Left ventricle myocardium inferior (tissue), 1 donor: ENCODE measurements at regions not wholly inside any gene's neighbourhood (a gene's known extent, or its start where the extent isn't known, plus 50 kb on each side); places are given as distances from the start of the nearest gene placed in this dataset.

Source experiments
- DNase-seq: peaks from one replicate; pipeline ENCODE4 v3.0.0-alpha.2; 2020
- H3K27ac ChIP-seq: fragments of 200-600 bp; replicated peaks from 2 replicates; pipeline ENCODE4 v1.8.0; 2021
- H3K27me3 ChIP-seq: fragments of 200-600 bp; 2 replicates; pipeline ENCODE4 v1.8.0; 2021; ENCODE audit warnings: low read depth
- H3K36me3 ChIP-seq: fragments of 200-600 bp; 2 replicates; pipeline ENCODE4 v1.8.0; 2021
- H3K4me1 ChIP-seq: fragments of 200-600 bp; 2 replicates; pipeline ENCODE4 v1.8.0; 2021
- H3K4me3 ChIP-seq: fragments of 200-600 bp; 2 replicates; pipeline ENCODE4 v1.8.0; 2021; ENCODE audit warnings: mild to moderate bottlenecking, moderate library complexity
- H3K9me3 ChIP-seq: fragments of 200-600 bp; replicated peaks from 2 replicates; pipeline ENCODE4 v1.8.0; 2021
- intact Hi-C: fragments of 100-400 bp; cut with micrococcal nuclease; formaldehyde crosslinking; loops from one replicate; pipeline ENCODE4 v1.11.0; 2022
- TF ChIP-seq, protein P1 (sequence below): fragments of 200-600 bp; IDR thresholded peaks from 2 replicates; pipeline ENCODE4 v1.8.0; 2021; ENCODE audit warnings: antibody characterized with exemption, mild to moderate bottlenecking, borderline replicate concordance
- donor health status: DM: no; HTN: yes; CAD: no; lungs with severe emphysema.

- intact Hi-C loops = no loop called here
- DNase-seq = no peak
- H3K27ac ChIP-seq = no peak overlapping the region
- H3K4me3 ChIP-seq = no peak overlapping the region
- TF ChIP-seq, protein P1, sequence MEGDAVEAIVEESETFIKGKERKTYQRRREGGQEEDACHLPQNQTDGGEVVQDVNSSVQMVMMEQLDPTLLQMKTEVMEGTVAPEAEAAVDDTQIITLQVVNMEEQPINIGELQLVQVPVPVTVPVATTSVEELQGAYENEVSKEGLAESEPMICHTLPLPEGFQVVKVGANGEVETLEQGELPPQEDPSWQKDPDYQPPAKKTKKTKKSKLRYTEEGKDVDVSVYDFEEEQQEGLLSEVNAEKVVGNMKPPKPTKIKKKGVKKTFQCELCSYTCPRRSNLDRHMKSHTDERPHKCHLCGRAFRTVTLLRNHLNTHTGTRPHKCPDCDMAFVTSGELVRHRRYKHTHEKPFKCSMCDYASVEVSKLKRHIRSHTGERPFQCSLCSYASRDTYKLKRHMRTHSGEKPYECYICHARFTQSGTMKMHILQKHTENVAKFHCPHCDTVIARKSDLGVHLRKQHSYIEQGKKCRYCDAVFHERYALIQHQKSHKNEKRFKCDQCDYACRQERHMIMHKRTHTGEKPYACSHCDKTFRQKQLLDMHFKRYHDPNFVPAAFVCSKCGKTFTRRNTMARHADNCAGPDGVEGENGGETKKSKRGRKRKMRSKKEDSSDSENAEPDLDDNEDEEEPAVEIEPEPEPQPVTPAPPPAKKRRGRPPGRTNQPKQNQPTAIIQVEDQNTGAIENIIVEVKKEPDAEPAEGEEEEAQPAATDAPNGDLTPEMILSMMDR = no peak
- H3K4me1 ChIP-seq = no peaks in the 10 kb centered on the region
- H3K36me3 ChIP-seq = no peaks in the 10 kb centered on the region
- H3K9me3 ChIP-seq = no peaks in the 10 kb centered on the region
- no peaks in the 10 kb centered on the region for H3K27me3 ChIP-seq
Observed at GRCh38 chrX:97787849-97788248, 904.1 kb downstream of the RPA4 start.

GRCh38 chrX:97790850-97791249, 907.1 kb downstream of the RPA4 start:
- Histone ChIP-seq H3K27ac (no peak overlapping the region), H3K9me3 (no peaks in the 10 kb centered on the region), H3K4me1 (no peaks in the 10 kb centered on the region), H3K36me3 (no peaks in the 10 kb centered on the region), H3K4me3 (no peak overlapping the region), H3K27me3 (no peaks in the 10 kb centered on the region)
- DNase-seq = no peak
- intact Hi-C loops = no loop called here
- TF ChIP-seq, protein P1 = no peak

- no peaks in the 10 kb centered on the region for H3K4me1 ChIP-seq
- no peak for DNase-seq
- no peak overlapping the region for H3K4me3 ChIP-seq
- H3K9me3 ChIP-seq = no peaks in the 10 kb centered on the region
- TF ChIP-seq, protein P1 = no peak
- no peaks in the 10 kb centered on the region for H3K36me3 ChIP-seq
- no peaks in the 10 kb centered on the region for H3K27me3 ChIP-seq
- no peak overlapping the region for H3K27ac ChIP-seq
- intact Hi-C loops = no loop called here
Observed at GRCh38 chrX:97797076-97797475, 913.4 kb downstream of the RPA4 start.

DNA sequence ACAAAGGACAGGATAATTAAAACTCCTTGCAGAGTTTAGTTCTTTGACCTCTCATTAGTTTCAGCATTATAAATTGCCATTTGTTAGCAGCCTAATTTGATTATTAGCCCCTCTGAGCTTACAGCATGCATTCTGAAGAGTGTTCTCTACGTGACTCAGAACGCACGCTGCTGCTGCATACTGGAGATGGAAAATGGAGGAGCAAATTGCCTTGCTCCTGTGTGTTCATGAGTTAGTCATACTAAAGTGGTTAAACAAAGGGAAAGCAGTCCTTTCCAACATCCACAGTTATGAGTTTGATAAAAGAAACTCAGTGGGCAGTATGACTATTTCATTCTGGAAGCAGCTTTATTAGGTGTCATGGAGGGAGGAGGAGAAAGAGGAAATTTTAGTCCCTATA, 922.5 kb downstream of the RPA4 start:
- no peaks in the 10 kb centered on the region for H3K9me3 ChIP-seq
- TF ChIP-seq, protein P1 = no peak
- DNase-seq = no peak
- no peaks in the 10 kb centered on the region for H3K27me3 ChIP-seq
- intact Hi-C loops = no loop called here
- H3K27ac ChIP-seq = no peak overlapping the region
- no peaks in the 10 kb centered on the region for H3K4me1 ChIP-seq
- no peak overlapping the region for H3K4me3 ChIP-seq
- no peaks in the 10 kb centered on the region for H3K36me3 ChIP-seq

- TF ChIP-seq, protein P1 = no peak
- DNase-seq = no peak
- intact Hi-C loops = no loop called here
Observed at GRCh38 chrX:97806946-97807345, 923.2 kb downstream of the RPA4 start.

DNA sequence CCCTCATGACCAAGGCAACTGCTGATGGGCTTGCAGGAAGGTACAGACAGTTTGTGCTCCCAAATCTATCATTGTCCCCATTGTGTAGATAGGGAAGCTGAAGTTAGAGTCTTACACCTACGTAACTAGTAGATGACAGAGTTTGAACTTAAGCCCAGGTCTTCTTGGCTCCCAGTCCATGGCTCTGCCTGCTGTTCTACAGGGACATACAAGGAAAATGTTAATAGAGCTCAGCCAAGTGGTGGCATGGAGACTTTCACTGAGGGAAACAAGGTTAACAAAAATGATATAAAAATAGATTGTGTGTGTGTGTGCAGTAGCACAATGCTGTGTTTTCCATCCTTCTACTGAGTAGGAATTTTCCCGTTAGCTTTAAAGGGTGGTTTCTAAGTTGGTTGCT, 936.5 kb downstream of the RPA4 start:
- TF ChIP-seq, protein P1 = no peak
- Histone ChIP-seq H3K4me1 (no peaks in the 10 kb centered on the region), H3K4me3 (no peak overlapping the region), H3K27ac (no peak overlapping the region), H3K9me3 (no peaks in the 10 kb centered on the region), H3K36me3 (no peaks in the 10 kb centered on the region), H3K27me3 (no peaks in the 10 kb centered on the region)
- intact Hi-C loops = no loop called here
- DNase-seq = no peak

More at GRCh38 chrX:97806946-97807345, 923.2 kb downstream of the RPA4 start:
- Histone ChIP-seq H3K27me3 (no peaks in the 10 kb centered on the region), H3K36me3 (no peaks in the 10 kb centered on the region), H3K4me1 (no peaks in the 10 kb centered on the region), H3K9me3 (no peaks in the 10 kb centered on the region), H3K4me3 (no peak overlapping the region), H3K27ac (no peak overlapping the region)
